ENCODE measurements at regions not wholly inside any gene's neighbourhood (a gene's known extent, or its start where the extent isn't known, plus 50 kb on each side); places are given as distances from the start of the nearest gene placed in this dataset.

GRCh38 chr1:47555841-47556560 lies 118.2 kb downstream of the FOXD2 start:
- peak; percentile 41 for DNase-seq

DNA sequence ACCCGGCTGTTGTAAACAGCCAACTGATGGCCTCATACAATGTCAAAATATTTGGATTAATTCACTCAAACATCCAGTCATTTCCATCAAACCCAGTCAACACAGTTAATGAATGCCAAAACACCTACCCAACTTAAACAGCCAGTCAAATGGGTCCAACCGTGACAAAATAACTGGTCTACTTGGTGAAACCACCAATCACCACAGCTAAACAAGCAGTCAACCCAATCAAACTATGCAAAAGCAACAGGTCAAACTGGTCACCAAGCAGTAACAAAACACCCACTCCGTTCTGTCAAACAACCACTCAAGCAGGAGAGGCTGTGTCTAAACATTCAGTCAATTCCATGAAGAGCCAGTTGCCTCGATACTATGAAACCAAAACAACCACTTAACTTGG lies 119.2 kb downstream of the FOXD2 start:
- no peak for DNase-seq

DNA sequence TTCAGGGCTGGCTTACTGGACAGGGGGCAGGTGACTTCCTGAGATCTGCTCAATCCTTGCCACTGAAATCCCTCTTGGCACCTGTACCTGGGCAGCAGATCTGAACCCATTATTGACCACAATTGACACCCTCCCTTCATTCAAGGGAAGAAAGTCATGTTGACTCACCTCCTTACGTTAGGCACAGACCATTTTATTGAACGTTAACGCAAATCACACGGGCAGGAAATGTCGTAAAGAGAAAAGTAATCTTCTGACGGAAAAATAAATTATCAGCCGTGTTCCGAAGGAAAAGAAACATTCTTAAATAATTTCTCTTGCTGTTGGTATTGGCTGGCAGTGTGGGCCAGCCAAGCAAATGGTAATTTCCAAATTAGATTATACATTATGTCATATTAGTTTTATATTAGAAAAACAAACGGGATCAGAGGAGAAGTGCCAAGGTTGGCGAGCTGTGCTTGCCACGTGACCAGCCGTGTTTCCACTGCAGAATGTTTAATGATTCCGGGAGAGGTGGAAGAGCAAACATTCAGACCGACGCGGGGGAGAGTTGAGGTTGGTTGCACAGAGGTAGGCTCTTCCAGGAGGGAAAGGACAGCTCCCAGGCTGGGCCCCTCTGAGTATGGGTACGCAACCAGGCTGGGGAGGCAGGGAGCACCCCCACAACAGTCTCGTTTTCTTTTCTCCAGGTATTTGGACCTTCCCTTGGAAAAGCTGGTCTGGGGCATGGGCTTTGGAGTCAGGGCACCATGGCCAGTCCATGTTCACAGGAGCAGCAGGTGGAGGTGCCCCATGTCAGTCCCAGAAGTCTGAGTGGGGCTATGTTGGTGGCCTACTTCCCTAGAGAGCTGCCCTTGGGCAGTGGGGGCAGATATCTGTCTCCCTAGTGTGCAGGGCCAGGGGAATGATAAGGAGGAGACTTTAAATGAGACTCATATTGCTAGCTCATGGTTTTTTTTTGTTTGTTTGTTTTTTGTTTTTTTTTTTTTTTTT lies 121.1 kb downstream of the FOXD2 start:
- peak; percentile 81 for DNase-seq

DNA sequence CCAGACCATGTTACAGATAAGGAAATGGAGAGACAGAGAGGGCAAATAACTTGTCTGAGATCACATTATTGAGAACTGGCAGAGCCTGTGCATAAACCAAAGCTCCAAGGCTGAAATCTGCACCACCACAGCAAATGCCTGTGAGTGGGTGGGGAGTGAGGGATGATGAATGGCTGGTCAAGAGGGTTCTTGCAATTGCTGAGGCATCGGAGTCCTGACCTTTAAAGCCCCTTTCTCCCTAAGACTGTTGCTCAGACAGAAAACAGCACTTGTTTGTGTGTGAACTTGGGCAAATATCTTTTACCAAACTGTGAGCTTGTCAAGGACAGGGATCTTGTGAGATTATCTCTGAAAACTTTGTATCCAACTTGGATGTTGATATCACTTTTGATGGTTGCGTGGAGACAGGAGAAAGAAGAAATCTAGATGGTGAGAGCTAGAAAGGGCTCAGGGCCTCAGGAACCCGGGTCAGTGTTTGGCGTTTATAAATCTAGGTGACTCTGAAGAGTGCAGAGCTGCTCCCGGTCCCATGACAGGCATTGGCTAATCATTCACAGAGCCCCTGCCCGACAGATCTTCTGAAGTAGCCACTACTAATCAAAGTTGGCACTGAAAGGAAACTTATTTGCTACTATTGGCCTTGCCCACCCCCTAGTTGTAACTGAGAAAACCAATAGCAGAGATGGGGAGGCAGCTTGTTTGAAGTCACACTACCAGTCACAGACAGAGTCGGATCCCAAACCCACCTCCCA lies 122.3 kb downstream of the FOXD2 start:
- DNase-seq: no peak

DNA sequence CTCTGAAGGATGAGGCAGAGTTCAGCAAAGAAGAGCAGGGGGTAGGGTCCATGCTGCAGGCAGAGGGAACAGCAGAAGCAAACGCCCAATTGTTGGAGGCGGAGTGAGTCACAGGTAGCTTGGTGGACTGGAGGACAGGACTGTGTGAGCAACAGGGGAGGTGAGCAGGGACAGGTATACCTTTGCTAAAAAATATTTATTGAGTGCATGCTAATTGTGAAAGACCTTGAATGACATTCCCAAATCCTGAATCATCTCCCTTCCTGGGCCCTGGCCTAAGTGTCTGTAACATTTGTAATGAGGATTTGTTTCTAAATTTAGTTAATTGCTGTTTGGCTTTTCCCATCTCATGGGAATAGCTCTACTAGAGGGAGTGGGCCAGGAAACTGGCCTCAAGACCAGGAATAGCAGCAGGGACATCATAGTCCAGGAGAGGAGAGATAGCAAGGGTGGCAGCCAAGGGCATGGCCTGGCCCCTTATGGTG lies 123.7 kb downstream of the FOXD2 start:
- DNase-seq: peak; percentile 13

GRCh38 chr1:47562147-47562546 lies 124.3 kb downstream of the FOXD2 start:
- DNase-seq: no peak

DNA sequence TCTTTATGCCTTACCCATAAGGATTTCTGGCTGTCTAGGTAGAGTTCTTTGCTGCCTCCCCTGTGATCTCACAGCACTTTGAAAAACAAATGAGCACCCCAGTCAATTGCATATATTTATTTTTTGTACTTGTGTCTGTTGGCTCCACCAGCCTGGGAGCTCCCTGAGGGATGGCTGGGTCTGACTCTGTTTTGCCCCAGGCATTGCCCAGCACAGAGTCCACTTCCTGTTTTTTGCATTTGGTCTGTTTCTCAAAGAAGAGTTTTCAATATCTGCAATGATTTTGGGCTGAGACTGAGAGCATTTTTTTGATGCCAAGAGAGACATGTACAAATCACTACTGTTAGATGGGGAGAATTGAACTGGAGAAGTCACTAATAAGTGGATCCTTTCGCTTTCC lies 125.0 kb downstream of the FOXD2 start:
- peak; percentile 36 for DNase-seq

DNA sequence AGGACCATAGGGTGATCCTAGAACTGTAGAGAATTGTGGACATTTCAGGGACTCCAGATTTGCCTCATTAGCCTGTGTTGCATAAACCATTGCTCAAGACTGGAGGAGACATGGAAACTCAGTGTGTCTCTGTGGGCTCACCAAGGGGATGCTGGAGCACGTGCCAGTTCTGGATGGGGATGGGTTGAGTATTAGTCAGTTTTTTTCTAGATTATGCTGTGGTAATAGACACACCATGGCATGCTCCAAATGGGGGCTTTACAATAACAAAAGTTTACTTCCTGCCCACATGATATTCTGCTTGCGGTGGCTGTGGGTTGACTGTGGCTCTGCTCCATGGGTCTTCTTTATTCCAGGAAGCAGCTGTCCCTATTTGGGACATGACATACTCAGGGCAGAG lies 125.4 kb downstream of the FOXD2 start:
- DNase-seq: no peak

DNA sequence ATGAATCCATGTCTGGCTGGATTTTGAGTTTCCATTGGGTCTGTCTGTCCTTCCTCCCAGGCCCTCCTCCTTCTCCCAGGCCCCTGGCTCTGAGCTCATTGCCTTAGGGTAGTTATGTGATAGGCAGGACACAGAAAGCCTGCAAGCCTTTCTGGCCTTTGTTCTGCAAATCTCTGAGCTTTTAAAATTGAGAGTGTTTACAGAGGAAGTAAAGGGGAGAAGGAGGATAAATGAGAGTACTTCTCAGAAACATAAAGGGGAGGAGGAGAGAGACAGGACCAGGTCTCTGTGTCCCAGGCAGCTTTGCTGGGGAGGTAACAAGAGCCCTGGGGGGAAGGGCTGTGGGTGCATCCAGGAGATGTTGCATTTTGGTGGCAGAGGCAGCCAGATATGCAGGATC lies 126.7 kb downstream of the FOXD2 start:
- peak; percentile 45 for DNase-seq

DNA sequence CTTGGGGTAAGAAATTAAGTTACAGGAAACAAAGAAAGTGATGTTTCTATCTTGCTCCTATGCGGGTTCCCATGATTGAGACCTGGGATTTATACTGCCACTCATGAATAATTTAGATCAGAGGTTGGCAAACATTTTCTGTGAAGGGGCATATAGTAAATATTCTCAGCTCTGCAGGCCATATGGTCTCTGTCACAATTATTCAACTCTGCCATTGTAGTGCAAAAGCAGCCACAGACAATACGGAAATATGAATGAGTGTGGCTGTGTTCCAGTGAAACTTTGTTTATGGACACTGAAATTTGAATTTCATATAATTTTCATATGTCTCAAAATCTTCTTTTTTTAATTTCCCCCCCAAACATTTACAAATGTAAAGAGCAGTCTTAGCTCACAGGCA lies 127.2 kb downstream of the FOXD2 start:
- DNase-seq: peak; percentile 26

GRCh38 chr1:47565676-47566075 lies 127.8 kb downstream of the FOXD2 start:
- no peak for DNase-seq

- no peak for DNase-seq
Measured at GRCh38 chr1:47568763-47569162, 130.9 kb downstream of the FOXD2 start.

DNA sequence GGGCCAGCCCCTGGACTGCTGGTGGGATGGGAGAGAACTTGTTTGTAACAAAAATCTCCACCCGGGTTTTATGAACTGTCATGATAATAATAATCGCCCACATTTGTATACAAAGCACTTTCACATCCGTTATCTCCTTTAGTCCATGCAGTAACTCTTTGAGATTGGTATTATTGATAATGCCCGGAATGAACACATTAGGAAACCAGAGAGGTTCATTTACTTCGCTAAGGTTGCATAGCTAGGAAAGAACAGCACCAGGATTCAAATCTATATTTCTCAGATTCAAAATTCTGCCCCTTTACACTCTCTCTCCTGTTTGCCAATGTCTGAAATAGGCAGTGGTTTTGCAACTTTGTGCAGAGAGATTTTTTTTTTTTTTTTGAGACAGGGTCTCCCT lies 131.4 kb downstream of the FOXD2 start:
- no peak for DNase-seq

DNA sequence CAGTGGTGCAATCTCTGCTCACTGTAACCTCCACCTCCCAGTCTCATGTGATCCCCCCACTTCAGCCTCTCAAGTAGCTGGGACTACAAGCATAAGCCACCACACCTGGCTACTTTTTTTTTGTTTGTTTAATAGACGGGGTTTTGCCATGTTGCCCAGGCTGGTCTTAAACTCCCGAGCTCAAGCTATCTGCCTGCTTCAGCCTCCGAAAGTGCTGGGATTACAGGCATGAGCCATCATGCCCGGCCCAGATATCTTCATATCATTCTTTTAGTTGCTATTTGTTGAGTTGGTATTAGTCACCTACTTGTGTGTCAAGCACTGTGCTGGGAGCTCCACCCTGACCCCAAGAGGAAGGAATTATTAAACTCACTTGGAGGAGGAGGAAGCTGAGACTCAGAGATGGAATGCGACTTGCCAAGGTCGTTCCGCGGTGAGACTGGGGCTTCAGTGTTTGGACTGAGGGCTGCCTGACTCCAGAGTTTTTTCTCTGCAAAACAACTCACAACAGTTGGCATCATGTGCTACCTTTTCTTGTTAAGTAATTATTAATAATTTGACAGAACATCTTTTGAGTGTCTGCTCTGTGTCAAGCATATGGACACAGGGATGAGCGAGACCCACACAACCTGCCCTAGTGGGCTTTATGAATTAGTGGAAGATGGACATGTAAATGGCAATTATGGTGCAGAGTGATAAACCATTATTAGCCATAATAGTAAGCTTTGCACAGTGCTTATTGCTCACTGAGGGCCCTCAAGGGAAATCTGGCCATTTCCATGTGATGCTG lies 132.0 kb downstream of the FOXD2 start:
- peak; percentile 47 for DNase-seq

DNA sequence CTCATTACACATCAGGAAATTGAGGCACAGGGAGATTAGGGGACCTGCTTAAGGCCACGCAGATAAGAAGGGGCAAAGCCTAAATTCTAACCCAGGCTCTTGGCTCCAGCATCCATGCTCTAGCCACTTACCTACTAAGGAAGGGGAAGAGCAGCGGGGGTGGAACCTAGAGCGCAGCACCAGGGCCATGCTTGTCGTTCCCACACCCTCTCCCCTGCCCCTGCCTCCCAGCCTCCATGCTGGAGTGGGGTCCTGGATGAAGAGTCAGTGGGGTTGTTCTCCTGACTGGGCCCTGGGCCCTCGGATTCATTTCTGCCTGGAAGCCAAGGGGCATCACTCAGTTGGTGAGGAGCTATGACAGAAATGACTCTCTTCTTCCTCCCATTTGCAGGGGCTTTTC lies 133.3 kb downstream of the FOXD2 start:
- no peak for DNase-seq

GRCh38 chr1:47571952-47572351 lies 134.1 kb downstream of the FOXD2 start:
- DNase-seq: no peak

- no peak for DNase-seq
Measured at GRCh38 chr1:47572731-47573430, 135.0 kb downstream of the FOXD2 start.

DNA sequence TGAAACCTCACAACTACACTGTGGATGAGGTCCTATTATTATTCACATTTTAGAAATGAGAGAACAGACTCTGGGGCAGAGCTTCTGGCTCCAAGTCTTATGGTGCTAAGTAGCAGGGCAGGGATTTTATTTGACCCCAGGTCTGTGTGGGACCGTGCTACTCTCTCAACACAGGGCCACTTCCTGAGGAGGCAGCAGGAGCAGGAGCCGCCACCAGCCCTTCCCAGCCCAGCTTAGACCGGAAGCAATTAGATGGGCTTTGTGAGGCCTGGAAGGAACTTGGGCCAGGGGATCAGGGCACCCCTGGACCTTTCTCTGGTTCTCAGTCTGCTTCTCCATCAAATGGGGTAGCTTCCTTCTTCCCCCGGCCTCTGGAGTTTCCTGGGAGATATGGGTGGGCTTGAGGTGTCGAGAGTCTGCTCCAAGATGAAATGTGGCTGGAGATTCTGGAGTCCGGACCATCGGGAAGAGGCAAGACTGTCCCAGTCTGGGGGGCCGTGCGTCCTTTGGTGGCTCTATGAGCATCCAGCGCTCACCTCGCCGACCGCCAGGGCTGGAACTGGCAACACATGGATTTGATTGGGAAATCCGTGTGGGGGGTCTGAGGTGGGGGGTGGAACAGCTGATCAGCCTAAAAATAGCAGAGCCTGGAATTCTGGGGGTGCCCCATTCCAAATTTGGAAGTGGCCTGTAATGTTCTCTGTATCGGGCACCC lies 136.8 kb downstream of the FOXD2 start:
- no peak for DNase-seq

DNA sequence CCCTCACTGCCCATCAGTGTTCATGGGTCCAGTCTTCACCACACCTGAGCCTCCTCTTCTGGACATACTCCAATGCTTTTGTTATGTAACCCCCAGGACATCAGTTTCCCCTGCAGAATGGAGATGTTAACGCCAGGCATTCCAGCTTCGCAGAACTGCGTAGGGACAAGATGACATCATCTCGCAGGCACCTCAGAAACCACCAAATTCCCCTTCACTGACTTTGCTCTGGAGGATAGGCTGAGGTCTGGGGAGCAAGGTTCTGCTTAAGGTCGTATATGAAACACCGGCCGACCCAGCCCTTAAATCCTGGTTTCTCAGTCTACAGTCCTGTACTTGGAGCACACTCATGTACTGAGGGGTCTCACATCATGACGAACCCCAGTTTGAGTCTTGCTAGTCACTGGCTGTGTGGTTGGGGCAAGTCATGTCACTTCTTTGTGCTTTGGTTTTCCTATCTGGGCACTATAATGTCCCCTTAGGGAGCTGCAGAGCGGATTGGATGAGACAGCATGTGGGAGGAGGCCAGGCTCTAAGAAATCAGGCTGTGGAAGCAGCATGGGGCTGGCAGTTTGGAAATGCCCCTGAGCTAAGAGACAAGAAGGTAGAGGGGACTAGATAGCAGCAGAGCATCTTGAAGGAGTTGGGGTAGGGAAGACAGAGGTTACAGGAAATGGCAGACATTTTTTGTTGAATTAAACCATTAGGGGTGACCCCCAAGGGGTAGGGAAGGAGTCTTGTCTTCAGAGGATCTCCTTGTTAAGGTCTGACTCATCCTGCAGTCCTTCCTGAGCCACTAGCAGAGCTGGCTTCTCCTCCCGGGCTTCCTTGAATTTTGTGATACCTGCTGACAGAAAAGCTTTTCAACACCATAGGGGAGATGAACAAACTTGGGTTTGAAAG lies 138.3 kb downstream of the FOXD2 start:
- DNase-seq: no peak

GRCh38 chr1:47576758-47577115 lies 138.9 kb downstream of the FOXD2 start:
- no peak for DNase-seq
